ENCODE measurements at regions not wholly inside any gene's neighbourhood (a gene's known extent, or its start where the extent isn't known, plus 50 kb on each side); places are given as distances from the start of the nearest gene placed in this dataset.

GRCh38 chr3:118067439-118067838 is 967.2 kb downstream of the IGSF11 start:
- no peak overlapping the region for H3K27ac ChIP-seq
- TF ChIP-seq POLR2AphosphoS5 (IDR thresholded peaks at IDR 0.05): no peak
- no peak for TF ChIP-seq POLR2A (IDR thresholded peaks at IDR 0.05)
- TF ChIP-seq CTCF (IDR thresholded peaks at IDR 0.05): no peak
- no peak for DNase-seq (ENCODE audit: low spot score)
- H3K4me1 ChIP-seq (replicated peaks): no peaks in the 10 kb centered on the region
- intact Hi-C loops (cut with DNase I): no loop called here
- no peak overlapping the region for H3K4me3 ChIP-seq
- H3K27me3 ChIP-seq (replicated peaks; ENCODE audit: insufficient read depth): no peaks in the 10 kb centered on the region
- H3K9me3 ChIP-seq: no peaks in the 10 kb centered on the region
- 85% methylated on average over 4 of the region's 4 CpGs for WGBS
- no peaks in the 10 kb centered on the region for H3K36me3 ChIP-seq

GRCh38 chr3:118075873-118076272 is 958.8 kb downstream of the IGSF11 start:
- H3K4me1 ChIP-seq (replicated peaks): no peaks in the 10 kb centered on the region
- H3K27me3 ChIP-seq (replicated peaks; ENCODE audit: insufficient read depth): no peaks in the 10 kb centered on the region
- no peaks in the 10 kb centered on the region for H3K9me3 ChIP-seq
- DNase-seq (ENCODE audit: low spot score): no peak
- no peak overlapping the region for H3K4me3 ChIP-seq
- no peak overlapping the region for H3K27ac ChIP-seq
- intact Hi-C loops (cut with DNase I): no loop called here
- WGBS: 57% methylated on average over 6 of the region's 6 CpGs
- H3K36me3 ChIP-seq: no peaks in the 10 kb centered on the region
- no peak for TF ChIP-seq CTCF (IDR thresholded peaks at IDR 0.05)
- TF ChIP-seq POLR2A (IDR thresholded peaks at IDR 0.05): no peak
- no peak for TF ChIP-seq POLR2AphosphoS5 (IDR thresholded peaks at IDR 0.05)

- no peaks in the 10 kb centered on the region for H3K27me3 ChIP-seq (replicated peaks; ENCODE audit: insufficient read depth)
- H3K9me3 ChIP-seq: no peaks in the 10 kb centered on the region
- H3K4me1 ChIP-seq (replicated peaks): no peaks in the 10 kb centered on the region
- no peak for TF ChIP-seq POLR2A (IDR thresholded peaks at IDR 0.05)
- TF ChIP-seq CTCF (IDR thresholded peaks at IDR 0.05): no peak
- no peak for TF ChIP-seq POLR2AphosphoS5 (IDR thresholded peaks at IDR 0.05)
- no peaks in the 10 kb centered on the region for H3K36me3 ChIP-seq
- 85% methylated on average over 1 of the region's 1 CpG for WGBS
- H3K4me3 ChIP-seq: no peak overlapping the region
- intact Hi-C loops (cut with DNase I): no loop called here
- no peak overlapping the region for H3K27ac ChIP-seq
- DNase-seq (ENCODE audit: low spot score): no peak
These were observed 957.3 kb downstream of the IGSF11 start for GRCh38 chr3:118077332-118077731.

GRCh38 chr3:118080889-118081288 is 953.8 kb downstream of the IGSF11 start:
- H3K4me1 ChIP-seq (replicated peaks): no peaks in the 10 kb centered on the region
- no peak for DNase-seq (ENCODE audit: low spot score)
- H3K36me3 ChIP-seq: no peaks in the 10 kb centered on the region
- TF ChIP-seq POLR2AphosphoS5 (IDR thresholded peaks at IDR 0.05): no peak
- H3K27me3 ChIP-seq (replicated peaks; ENCODE audit: insufficient read depth): no peaks in the 10 kb centered on the region
- H3K27ac ChIP-seq: no peak overlapping the region
- H3K9me3 ChIP-seq: no peaks in the 10 kb centered on the region
- no peak overlapping the region for H3K4me3 ChIP-seq
- intact Hi-C loops (cut with DNase I): no loop called here
- WGBS: 21% methylated on average over 1 of the region's 1 CpG

- H3K4me3 ChIP-seq: no peak overlapping the region
- H3K27ac ChIP-seq: no peak overlapping the region
- TF ChIP-seq CTCF (IDR thresholded peaks at IDR 0.05) (no peak), POLR2AphosphoS5 (IDR thresholded peaks at IDR 0.05) (no peak), POLR2A (IDR thresholded peaks at IDR 0.05) (no peak)
- intact Hi-C loops (cut with DNase I): no loop called here
- no peaks in the 10 kb centered on the region for H3K4me1 ChIP-seq (replicated peaks)
- H3K9me3 ChIP-seq: no peaks in the 10 kb centered on the region
- H3K36me3 ChIP-seq: no peaks in the 10 kb centered on the region
- 33% methylated on average over 3 of the region's 3 CpGs for WGBS
- no peaks in the 10 kb centered on the region for H3K27me3 ChIP-seq (replicated peaks; ENCODE audit: insufficient read depth)
- DNase-seq (ENCODE audit: low spot score): no peak
These were observed 946.0 kb downstream of the IGSF11 start for GRCh38 chr3:118088696-118089095.

All from prostate gland (tissue), 2 donors.